HG03575 (cell line): ENCODE measurements at regions not wholly inside any gene's neighbourhood (a gene's known extent, or its start where the extent isn't known, plus 50 kb on each side); places are given as distances from the start of the nearest gene placed in this dataset.

Source experiments
- ATAC-seq: cut with Tn5 transposase; IDR thresholded peaks from one replicate; pipeline ENCODE4 v1.9.1; 2021; ENCODE audit not compliant: unreplicated experiment, insufficient number of reproducible peaks, low FRiP score; ENCODE audit errors: extremely low read depth

- no peak for ATAC-seq
Measured at GRCh38 chr18:73461038-73461779, 593.4 kb upstream of the NETO1 start.

- no peak for ATAC-seq
Measured at GRCh38 chr18:73458186-73458964, 590.6 kb upstream of the NETO1 start.

- no peak for ATAC-seq
Measured at GRCh38 chr18:73456643-73457042, 588.9 kb upstream of the NETO1 start.

- no peak for ATAC-seq
Measured at GRCh38 chr18:73452866-73453265, 585.1 kb upstream of the NETO1 start.

GRCh38 chr18:73446502-73446901 lies 578.7 kb upstream of the NETO1 start:
- no peak for ATAC-seq

- ATAC-seq: no peak
Measured at GRCh38 chr18:73431620-73432019, 563.8 kb upstream of the NETO1 start.

GRCh38 chr18:73421010-73421409 lies 553.2 kb upstream of the NETO1 start:
- no peak for ATAC-seq

GRCh38 chr18:73419531-73419930 lies 551.7 kb upstream of the NETO1 start:
- no peak for ATAC-seq

GRCh38 chr18:73414598-73414997 lies 546.8 kb upstream of the NETO1 start:
- no peak for ATAC-seq

GRCh38 chr18:73414069-73414468 lies 546.3 kb upstream of the NETO1 start:
- ATAC-seq: no peak

- ATAC-seq: no peak
Measured at GRCh38 chr18:73409242-73409641, 541.5 kb upstream of the NETO1 start.

- no peak for ATAC-seq
Measured at GRCh38 chr18:73408469-73408868, 540.7 kb upstream of the NETO1 start.

GRCh38 chr18:73407506-73407905 lies 539.7 kb upstream of the NETO1 start:
- ATAC-seq: no peak

GRCh38 chr18:73384246-73384645 lies 516.5 kb upstream of the NETO1 start:
- no peak for ATAC-seq

GRCh38 chr18:73381699-73382036 lies 513.9 kb upstream of the NETO1 start:
- ATAC-seq: no peak

- ATAC-seq: no peak
Measured at GRCh38 chr18:73381016-73381698, 513.4 kb upstream of the NETO1 start.

- no peak for ATAC-seq
Measured at GRCh38 chr18:73366713-73367112, 498.9 kb upstream of the NETO1 start.

- ATAC-seq: no peak
Measured at GRCh38 chr18:73365018-73365417, 497.2 kb upstream of the NETO1 start.

GRCh38 chr18:73355121-73355520 lies 487.3 kb upstream of the NETO1 start:
- ATAC-seq: no peak

GRCh38 chr18:73352546-73352945 lies 484.8 kb upstream of the NETO1 start:
- ATAC-seq: no peak
